HepG2 (cell line): ENCODE measurements at regions not wholly inside any gene's neighbourhood (a gene's known extent, or its start where the extent isn't known, plus 50 kb on each side); places are given as distances from the start of the nearest gene placed in this dataset.

Source experiments
- ATF1 ChIP-seq: IDR thresholded peaks from 2 replicates; pipeline ENCODE4 v1.6.1; 2016; ENCODE audit warnings: mild to moderate bottlenecking, control low read depth
- CTCF ChIP-seq: sonication (generic); formaldehyde crosslinking; IDR thresholded peaks from 2 replicates; pipeline ENCODE4 v1.5.0; 2020; ENCODE audit warnings: mild to moderate bottlenecking, missing genetic modification reagents, moderate library complexity
- ELF1 ChIP-seq: sonication (generic); formaldehyde crosslinking; IDR thresholded peaks from 2 replicates; pipeline ENCODE4 v1.4.0; 2020; ENCODE audit warnings: missing genetic modification reagents
- ETS1 ChIP-seq: sonication (generic); formaldehyde crosslinking; IDR thresholded peaks from 2 replicates; pipeline ENCODE4 v1.4.0; 2020; ENCODE audit warnings: missing genetic modification reagents

- TF ChIP-seq ETS1 (CRISPR knock-in tag) (no peak), ATF1 (CRISPR knock-in tag) (no peak), CTCF (no peak), ELF1 (CRISPR knock-in tag) (no peak)
Measured at GRCh38 chr1:193774536-193775323, 588.3 kb upstream of the B3GALT2 start.
